CD14-positive monocyte (primary cell): ENCODE measurements at regions not wholly inside any gene's neighbourhood (a gene's known extent, or its start where the extent isn't known, plus 50 kb on each side); places are given as distances from the start of the nearest gene placed in this dataset.

Source experiments
- DNase-seq, 3 donors: peaks; one replicate each; pipeline ENCODE4 v3.0.0-alpha.2; 2011 to 2022
- H2AFZ ChIP-seq: 2 replicates; pipeline ENCODE4 v1.6.0; 2012; ENCODE audit warnings: mild to moderate bottlenecking, low read depth, low read length, inconsistent platforms; ENCODE audit not compliant: insufficient read depth, poor library complexity, severe bottlenecking
- H3K27ac ChIP-seq, 2 donors: 1 replicate in 1 of 2; 2 replicates in 1 of 2; pipeline ENCODE4 v1.5.1; 2012 to 2013; ENCODE audit warnings: low read length in 2 of 2, control low read depth in 1 of 2, inconsistent platforms in 1 of 2, low read depth in 1 of 2, mild to moderate bottlenecking in 1 of 2
- H3K27me3 ChIP-seq, 2 donors: one replicate each; pipeline versions ENCODE4 v1.6.0 to v1.6.1; 2011 to 2013; ENCODE audit warnings: low read length in 2 of 2; ENCODE audit not compliant: control insufficient read depth in 2 of 2, insufficient read depth in 2 of 2
- H3K36me3 ChIP-seq, 2 donors: replicated peaks in 1 of 2; 1 replicate in 1 of 2; 2 replicates in 1 of 2; pipeline versions ENCODE4 v1.5.1 to v1.6.1; 2012 to 2013; ENCODE audit warnings: low read length in 2 of 2, control low read depth in 1 of 2, inconsistent platforms in 1 of 2, mild to moderate bottlenecking in 1 of 2; ENCODE audit not compliant: insufficient read depth in 2 of 2, control insufficient read depth in 1 of 2
- H3K4me1 ChIP-seq, 2 donors: 1 replicate in 1 of 2; 2 replicates in 1 of 2; pipeline versions ENCODE4 v1.5.1 to v1.6.1; 2012 to 2013; ENCODE audit warnings: low read length in 2 of 2, control low read depth in 1 of 2, inconsistent platforms in 1 of 2, mild to moderate bottlenecking in 1 of 2, moderate library complexity in 1 of 2; ENCODE audit not compliant: insufficient read depth in 2 of 2, control insufficient read depth in 1 of 2
- H3K4me2 ChIP-seq: replicated peaks from 2 replicates; pipeline ENCODE3; 2012; ENCODE audit warnings: low read length, moderate library complexity, mild to moderate bottlenecking; ENCODE audit not compliant: poor library complexity, severe bottlenecking; ENCODE audit errors: extremely low read depth
- H3K4me3 ChIP-seq, 3 experiments: fragments of 200-600 bp in 1 of 3; sonication (generic) in 1 of 3; replicated peaks in 1 of 3; 1 replicate in 2 of 3; 2 replicates in 1 of 3; pipeline ENCODE4 v1.5.1; 2011 to 2013; ENCODE audit warnings: low read length in 3 of 3, mild to moderate bottlenecking in 3 of 3, control low read depth in 2 of 3, low read depth in 2 of 3, inconsistent platforms in 1 of 3, moderate library complexity in 1 of 3
- H3K79me2 ChIP-seq: 2 replicates; pipeline ENCODE4 v1.6.0; 2012; ENCODE audit warnings: mild to moderate bottlenecking, control low read depth, inconsistent platforms, low read length, moderate library complexity; ENCODE audit not compliant: insufficient read depth
- H3K9ac ChIP-seq: 2 replicates; pipeline ENCODE4 v1.6.0; 2017; ENCODE audit warnings: low read length, mild to moderate bottlenecking; ENCODE audit not compliant: insufficient read depth, poor library complexity, severe bottlenecking
- H3K9me3 ChIP-seq, 2 donors: replicated peaks in 1 of 2; 1 replicate in 1 of 2; 2 replicates in 1 of 2; pipeline versions ENCODE4 v1.5.1 to v1.6.1; 2012 to 2013; ENCODE audit warnings: low read length in 2 of 2, control low read depth in 1 of 2; ENCODE audit not compliant: control insufficient read depth in 1 of 2, insufficient read depth in 1 of 2
- H4K20me1 ChIP-seq: 2 replicates; pipeline ENCODE4 v1.6.0; 2012; ENCODE audit warnings: mild to moderate bottlenecking, low read length, control low read depth, moderate library complexity; ENCODE audit not compliant: insufficient read depth
- H3K27ac Mint-ChIP-seq, 7 donors: one replicate each; pipeline ENCODE4 v1.8.0; 2020; ENCODE audit warnings: mild to moderate bottlenecking in 7 of 7, mixed read lengths in 7 of 7, moderate library complexity in 6 of 7, inconsistent platforms in 2 of 7
- H3K27me3 Mint-ChIP-seq, 3 donors: one replicate each; pipeline ENCODE4 v1.8.0; 2021 to 2022; ENCODE audit warnings: low read depth in 3 of 3, mild to moderate bottlenecking in 3 of 3, mixed read lengths in 3 of 3, moderate library complexity in 3 of 3, inconsistent platforms in 1 of 3
- H3K36me3 Mint-ChIP-seq, 2 donors: one replicate each; pipeline ENCODE4 v1.8.0; 2020; ENCODE audit warnings: mixed read lengths in 2 of 2, inconsistent platforms in 1 of 2, mild to moderate bottlenecking in 1 of 2
- H3K4me1 Mint-ChIP-seq: one replicate; pipeline ENCODE4 v1.8.0; 2020; ENCODE audit warnings: mild to moderate bottlenecking, mixed read lengths
- H3K4me3 Mint-ChIP-seq, 2 donors: one replicate each; pipeline ENCODE4 v1.8.0; 2020; ENCODE audit warnings: mild to moderate bottlenecking in 2 of 2, mixed read lengths in 2 of 2, moderate library complexity in 1 of 2
- H3K9me3 Mint-ChIP-seq, 7 donors: one replicate each; pipeline ENCODE4 v1.8.0; 2020 to 2022; ENCODE audit warnings: mixed read lengths in 7 of 7, mild to moderate bottlenecking in 6 of 7, moderate library complexity in 6 of 7, inconsistent platforms in 2 of 7
- WGBS: methylation state at CpG from one replicate; pipeline ENCODE4 v1.1.5; 2013; ENCODE audit warnings: missing lambda C conversion rate; ENCODE audit not compliant: insufficient coverage; 5-methylcytosine and 5-hydroxymethylcytosine counted together
- intact Hi-C, 2 donors: fragments of 100-400 bp; cut with micrococcal nuclease; formaldehyde crosslinking; loops; one replicate each; pipeline versions ENCODE4 v1.15.0 to v1.15.1; 2023
- TF ChIP-seq, protein P1 (sequence below): fragments of 200-600 bp; IDR thresholded peaks from one replicate; pipeline ENCODE4 v1.8.0; 2022; ENCODE audit warnings: antibody characterized with exemption, mild to moderate bottlenecking

DNA sequence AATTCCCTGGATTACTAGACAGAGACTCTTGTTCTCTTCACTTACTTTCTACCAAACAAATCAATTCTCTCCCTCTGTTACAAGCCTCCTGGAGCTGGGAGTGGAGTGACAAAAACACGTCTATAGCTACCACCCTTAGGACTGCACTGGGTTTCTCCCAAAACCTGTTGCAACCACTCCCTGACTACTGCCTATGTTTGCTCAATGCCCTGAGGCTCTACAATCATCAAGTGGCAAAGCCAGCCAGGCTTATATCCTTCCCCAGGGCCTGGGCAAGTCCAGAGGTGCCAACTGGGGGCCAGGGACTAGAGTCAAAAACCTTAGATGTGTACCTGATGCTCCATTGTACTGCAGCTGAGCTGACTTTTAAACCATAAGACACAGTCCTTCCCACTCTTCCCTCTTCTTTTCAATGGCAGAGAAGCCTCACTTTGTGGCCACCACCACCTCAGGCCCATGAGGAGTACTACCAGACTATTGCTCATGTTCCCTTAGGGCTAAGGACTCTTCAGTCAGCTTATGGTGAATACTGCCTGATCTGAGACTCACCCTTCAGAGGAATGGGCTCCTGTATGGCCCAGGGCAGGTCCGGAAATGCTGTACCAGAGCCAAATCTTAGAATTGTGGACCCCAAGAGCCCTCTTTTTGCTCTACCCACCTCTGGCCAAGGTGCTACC, 125.4 kb upstream of the PLCL2 start:
- Mint-ChIP-seq H3K27ac (no peak overlapping the region), H3K36me3 (no peaks in the 10 kb centered on the region), H3K4me3 (no peak overlapping the region), H3K9me3 (peaks cover 0 to 7% (median 3%) of the 10 kb centered on the region in 7 donors), H3K27me3 (peaks cover 0 to 2% (median 0%) of the 10 kb centered on the region in 3 donors), H3K4me1 (no peaks in the 10 kb centered on the region)
- intact Hi-C loops, result no loop called here
- TF ChIP-seq, protein P1, sequence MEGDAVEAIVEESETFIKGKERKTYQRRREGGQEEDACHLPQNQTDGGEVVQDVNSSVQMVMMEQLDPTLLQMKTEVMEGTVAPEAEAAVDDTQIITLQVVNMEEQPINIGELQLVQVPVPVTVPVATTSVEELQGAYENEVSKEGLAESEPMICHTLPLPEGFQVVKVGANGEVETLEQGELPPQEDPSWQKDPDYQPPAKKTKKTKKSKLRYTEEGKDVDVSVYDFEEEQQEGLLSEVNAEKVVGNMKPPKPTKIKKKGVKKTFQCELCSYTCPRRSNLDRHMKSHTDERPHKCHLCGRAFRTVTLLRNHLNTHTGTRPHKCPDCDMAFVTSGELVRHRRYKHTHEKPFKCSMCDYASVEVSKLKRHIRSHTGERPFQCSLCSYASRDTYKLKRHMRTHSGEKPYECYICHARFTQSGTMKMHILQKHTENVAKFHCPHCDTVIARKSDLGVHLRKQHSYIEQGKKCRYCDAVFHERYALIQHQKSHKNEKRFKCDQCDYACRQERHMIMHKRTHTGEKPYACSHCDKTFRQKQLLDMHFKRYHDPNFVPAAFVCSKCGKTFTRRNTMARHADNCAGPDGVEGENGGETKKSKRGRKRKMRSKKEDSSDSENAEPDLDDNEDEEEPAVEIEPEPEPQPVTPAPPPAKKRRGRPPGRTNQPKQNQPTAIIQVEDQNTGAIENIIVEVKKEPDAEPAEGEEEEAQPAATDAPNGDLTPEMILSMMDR, result no peak
- Histone ChIP-seq H3K9ac (no peak overlapping the region), H3K36me3 (no peaks in the 10 kb centered on the region), H3K4me2 (no peak overlapping the region), H3K4me1 (no peaks in the 10 kb centered on the region), H3K9me3 (no peaks in the 10 kb centered on the region), H3K27ac (no peak overlapping the region), H4K20me1 (no peaks in the 10 kb centered on the region), H3K27me3 (no peaks in the 10 kb centered on the region), H3K4me3 (no peak overlapping the region), H3K79me2 (no peaks in the 10 kb centered on the region), H2AFZ (no peak overlapping the region)
- WGBS, result 84% methylated on average over 2 of the region's 2 CpGs
- no peak for DNase-seq

DNA sequence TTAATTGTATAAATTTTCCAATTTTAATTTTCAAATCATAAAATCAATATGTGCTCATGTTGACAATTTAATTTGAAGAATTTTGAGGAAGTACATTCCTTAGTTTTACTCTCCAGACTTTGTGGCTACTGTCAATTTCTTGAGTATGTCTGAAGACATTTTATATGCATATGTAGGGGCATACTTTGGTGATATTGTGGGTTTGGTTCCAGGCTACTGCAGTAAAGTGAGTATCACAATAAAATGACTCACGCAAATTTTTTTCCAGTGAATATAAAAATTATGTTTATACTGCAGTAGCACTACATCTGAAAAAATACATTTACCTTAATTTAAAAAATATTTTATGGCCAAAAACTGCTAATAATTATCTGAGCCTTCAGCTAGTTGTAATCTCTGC, 123.2 kb upstream of the PLCL2 start:
- Histone ChIP-seq H3K4me2 (no peak overlapping the region), H2AFZ (no peak overlapping the region), H3K4me3 (no peak overlapping the region), H3K9me3 (no peaks in the 10 kb centered on the region), H3K36me3 (no peaks in the 10 kb centered on the region), H3K9ac (no peak overlapping the region), H3K27me3 (no peaks in the 10 kb centered on the region), H4K20me1 (no peaks in the 10 kb centered on the region), H3K4me1 (no peaks in the 10 kb centered on the region), H3K79me2 (no peaks in the 10 kb centered on the region), H3K27ac (no peak overlapping the region)
- Mint-ChIP-seq H3K4me1 (no peaks in the 10 kb centered on the region), H3K36me3 (no peaks in the 10 kb centered on the region), H3K27me3 (peaks cover 0 to 2% (median 0%) of the 10 kb centered on the region in 3 donors), H3K4me3 (no peak overlapping the region), H3K9me3 (peaks cover 0 to 7% (median 3%) of the 10 kb centered on the region in 7 donors), H3K27ac (no peak overlapping the region)
- TF ChIP-seq, protein P1, result no peak
- DNase-seq, result no peak
- intact Hi-C loops, result no loop called here
- no CpG with 5 or more reads among the region's 1 CpG for WGBS
